PFSK-1 (cell line): ENCODE measurements at regions not wholly inside any gene's neighbourhood (a gene's known extent, or its start where the extent isn't known, plus 50 kb on each side); places are given as distances from the start of the nearest gene placed in this dataset.

Experiments used
- FOXP2 ChIP-seq: optimal IDR thresholded peaks from 2 replicates; pipeline ENCODE3; 2011; ENCODE audit warnings: borderline replicate concordance, control low read depth, inconsistent platforms; ENCODE audit not compliant: insufficient read depth; ENCODE audit errors: extremely low read length, extremely low read depth
- POLR2AphosphoS5 ChIP-seq: IDR thresholded peaks from 2 replicates; pipeline ENCODE4 v1.6.1; 2012; ENCODE audit warnings: low read depth, mild to moderate bottlenecking, control low read depth, low read length, moderate library complexity
- REST ChIP-seq, 2 experiments: IDR thresholded peaks; 2 replicates each; pipeline versions ENCODE4 v1.6.1 to v1.8.0; 2011 to 2012; ENCODE audit warnings: low read depth in 2 of 2, low read length in 2 of 2, control low read depth in 1 of 2, inconsistent platforms in 1 of 2, mild to moderate bottlenecking in 1 of 2, moderate library complexity in 1 of 2; ENCODE audit not compliant: insufficient read depth in 1 of 2
- SIN3A ChIP-seq: IDR thresholded peaks from 2 replicates; pipeline ENCODE4 v1.6.1; 2012; ENCODE audit warnings: mild to moderate bottlenecking, low read length, moderate library complexity, borderline replicate concordance; ENCODE audit not compliant: insufficient read depth
- TAF1 ChIP-seq: IDR thresholded peaks from 2 replicates; pipeline ENCODE4 v1.6.1; 2012; ENCODE audit warnings: low read length, control low read depth, borderline replicate concordance; ENCODE audit not compliant: insufficient read depth

DNA sequence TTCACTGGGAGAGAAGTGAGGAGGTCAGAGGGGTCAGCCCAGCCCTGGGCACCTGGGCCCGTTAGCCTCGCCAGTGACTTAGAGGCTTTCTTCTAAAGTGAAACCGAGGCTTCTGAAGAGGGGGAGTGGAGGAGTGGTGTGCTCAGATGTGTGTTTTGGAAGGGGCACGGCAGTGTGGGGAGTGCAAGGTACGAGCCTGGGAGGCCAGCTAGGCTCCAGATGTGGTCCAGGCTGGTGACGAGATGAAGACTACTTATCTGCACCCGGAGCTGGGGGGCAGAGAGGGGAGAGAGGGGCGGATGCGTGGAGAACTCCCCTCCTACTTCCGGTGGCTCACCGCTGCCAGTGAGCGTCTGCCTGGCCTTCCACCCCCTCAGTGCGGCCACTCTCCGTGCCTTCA lies 371.3 kb upstream of the HS6ST1 start:
- TF ChIP-seq POLR2AphosphoS5 (no peak), TAF1 (no peak), FOXP2 (no peak), REST (IDR thresholded peaks at IDR 0.05; ENCODE audit: insufficient read depth in 1 of 2, low read depth in 2 of 2, low read length in 2 of 2) (no peak), SIN3A (no peak)

DNA sequence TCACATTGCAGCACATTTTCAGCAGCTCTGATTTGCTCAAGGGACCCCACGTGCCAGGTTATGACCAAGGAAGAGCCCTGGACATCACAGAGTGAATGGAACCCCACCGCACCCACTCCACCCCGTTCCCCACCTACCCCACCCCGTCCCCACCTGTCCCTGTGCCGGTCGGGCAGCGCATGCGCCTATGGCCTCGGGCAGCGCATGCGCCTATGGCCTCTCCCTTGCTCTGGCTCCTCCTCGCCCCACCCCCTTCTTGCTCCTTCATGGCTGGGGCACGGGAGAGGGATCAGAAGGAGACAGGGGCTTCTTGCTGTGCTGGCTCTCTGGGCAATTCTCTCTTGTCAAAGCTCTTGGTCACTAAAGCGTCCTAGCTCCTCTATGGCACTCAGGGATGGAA lies 371.8 kb upstream of the HS6ST1 start:
- TF ChIP-seq TAF1 (no peak), REST (IDR thresholded peaks at IDR 0.05; ENCODE audit: insufficient read depth in 1 of 2, low read depth in 2 of 2, low read length in 2 of 2) (no peak), POLR2AphosphoS5 (no peak), SIN3A (no peak), FOXP2 (no peak)

- TF ChIP-seq TAF1 (no peak), REST (IDR thresholded peaks at IDR 0.05; ENCODE audit: insufficient read depth in 1 of 2, low read depth in 2 of 2, low read length in 2 of 2) (no peak), FOXP2 (no peak), SIN3A (no peak), POLR2AphosphoS5 (no peak)
Measured at GRCh38 chr2:128690869-128691268, 372.2 kb upstream of the HS6ST1 start.

DNA sequence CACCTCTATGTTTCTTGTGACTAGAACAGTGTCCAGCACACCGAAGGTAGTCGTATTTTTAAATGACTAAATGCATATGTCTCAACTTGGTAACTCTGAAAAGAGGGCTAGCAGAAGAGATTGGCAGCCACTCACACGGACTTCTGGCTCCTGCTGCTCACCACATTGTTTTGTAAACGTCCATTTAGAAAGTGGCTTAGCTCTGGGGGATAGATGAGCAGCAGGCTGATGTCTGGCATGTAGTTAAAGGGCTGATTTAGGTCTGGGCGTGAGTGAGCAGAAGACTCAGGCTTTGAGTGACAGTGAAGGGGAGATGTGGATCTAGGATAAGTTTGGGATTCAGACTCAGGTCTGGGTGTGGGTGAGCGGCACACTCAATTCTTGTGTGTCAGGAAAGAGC lies 372.9 kb upstream of the HS6ST1 start:
- no peak for TF ChIP-seq TAF1
- TF ChIP-seq FOXP2 = no peak
- no peak for TF ChIP-seq POLR2AphosphoS5
- TF ChIP-seq SIN3A = no peak
- no peak for TF ChIP-seq REST (IDR thresholded peaks at IDR 0.05; ENCODE audit: insufficient read depth in 1 of 2, low read depth in 2 of 2, low read length in 2 of 2)
